ENCODE measurements at regions not wholly inside any gene's neighbourhood (a gene's known extent, or its start where the extent isn't known, plus 50 kb on each side); places are given as distances from the start of the nearest gene placed in this dataset.

DNA sequence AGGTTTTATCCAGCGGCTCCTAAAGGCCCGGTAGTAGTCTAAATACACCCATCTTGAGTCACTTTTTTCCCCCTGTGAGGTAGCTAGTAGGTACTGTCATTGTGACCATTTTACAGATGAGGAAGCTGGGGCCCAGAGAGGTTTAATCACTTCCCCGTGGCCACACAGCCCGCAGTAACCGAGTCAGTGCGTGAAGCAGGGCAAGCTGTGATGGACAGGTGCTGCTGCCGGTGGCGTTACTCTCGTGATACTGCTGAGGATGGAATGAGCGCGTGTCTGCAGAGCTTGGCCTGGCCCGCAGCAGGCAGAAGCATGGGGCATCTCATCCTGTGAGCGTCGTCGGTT is 226.3 kb upstream of the CIBAR2 start:
- Histone ChIP-seq H3K4me1 (peaks cover 25% of the 10 kb centered on the region), H3K27me3 (no peaks in the 10 kb centered on the region), H3K36me3 (replicated peaks in 1 of 2; ENCODE audit: insufficient read depth in 1 of 2, low read depth in 2 of 2) (no peaks in the 10 kb centered on the region), H3K27ac (no peak overlapping the region), H3K4me3 (no peak overlapping the region), H3K9me3 (no peaks in the 10 kb centered on the region)
- WGBS, 2 donors: 84 to 91% methylated on average over 11 to 15 of the region's 15 CpGs
- DNase-seq (no peak), ATAC-seq (no peak)
- intact Hi-C loops (cut with DNase I): no loop called here
- TF ChIP-seq, protein P1, sequence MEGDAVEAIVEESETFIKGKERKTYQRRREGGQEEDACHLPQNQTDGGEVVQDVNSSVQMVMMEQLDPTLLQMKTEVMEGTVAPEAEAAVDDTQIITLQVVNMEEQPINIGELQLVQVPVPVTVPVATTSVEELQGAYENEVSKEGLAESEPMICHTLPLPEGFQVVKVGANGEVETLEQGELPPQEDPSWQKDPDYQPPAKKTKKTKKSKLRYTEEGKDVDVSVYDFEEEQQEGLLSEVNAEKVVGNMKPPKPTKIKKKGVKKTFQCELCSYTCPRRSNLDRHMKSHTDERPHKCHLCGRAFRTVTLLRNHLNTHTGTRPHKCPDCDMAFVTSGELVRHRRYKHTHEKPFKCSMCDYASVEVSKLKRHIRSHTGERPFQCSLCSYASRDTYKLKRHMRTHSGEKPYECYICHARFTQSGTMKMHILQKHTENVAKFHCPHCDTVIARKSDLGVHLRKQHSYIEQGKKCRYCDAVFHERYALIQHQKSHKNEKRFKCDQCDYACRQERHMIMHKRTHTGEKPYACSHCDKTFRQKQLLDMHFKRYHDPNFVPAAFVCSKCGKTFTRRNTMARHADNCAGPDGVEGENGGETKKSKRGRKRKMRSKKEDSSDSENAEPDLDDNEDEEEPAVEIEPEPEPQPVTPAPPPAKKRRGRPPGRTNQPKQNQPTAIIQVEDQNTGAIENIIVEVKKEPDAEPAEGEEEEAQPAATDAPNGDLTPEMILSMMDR (IDR thresholded peaks at IDR 0.05): no peak
- no peak for TF ChIP-seq POLR2A (IDR thresholded peaks at IDR 0.05)

DNA sequence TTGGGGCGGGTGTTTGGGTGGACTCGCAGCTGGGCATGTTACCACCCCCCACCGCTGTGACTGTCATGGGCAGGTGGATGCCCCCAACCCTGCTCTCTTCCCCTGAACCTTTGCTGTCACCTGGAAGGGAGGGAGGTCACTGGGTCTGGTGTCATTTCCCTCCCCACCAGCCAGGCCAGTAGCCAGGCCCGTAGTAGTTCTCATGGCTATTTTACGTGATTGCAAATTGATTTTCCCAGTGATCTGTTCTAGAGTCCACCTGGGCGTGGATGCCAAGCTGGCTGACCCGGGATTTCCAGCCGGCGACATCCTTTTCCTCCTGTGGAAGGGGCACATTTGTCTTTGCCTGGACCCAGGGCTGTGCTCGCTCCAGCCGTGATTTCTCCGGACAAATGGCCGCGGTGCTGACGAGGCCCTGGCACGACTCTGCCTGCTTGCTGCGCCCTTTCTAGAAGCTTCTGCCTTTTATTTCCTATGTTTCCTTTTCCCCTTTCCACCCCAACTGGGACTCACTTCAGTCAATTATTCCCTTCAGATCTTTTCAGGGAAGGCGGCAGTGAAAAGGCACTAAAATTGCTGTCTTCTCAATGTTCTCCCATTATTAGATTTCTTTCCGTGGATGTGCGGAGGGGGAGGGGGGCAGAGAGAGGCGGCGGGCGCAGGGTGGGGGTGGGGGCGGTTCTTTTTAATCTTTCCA is 226.9 kb upstream of the CIBAR2 start:
- Histone ChIP-seq H3K9me3 (no peaks in the 10 kb centered on the region), H3K4me1 (peaks cover 19% of the 10 kb centered on the region), H3K27me3 (no peaks in the 10 kb centered on the region), H3K36me3 (replicated peaks in 1 of 2; ENCODE audit: insufficient read depth in 1 of 2, low read depth in 2 of 2) (no peaks in the 10 kb centered on the region), H3K4me3 (no peak overlapping the region), H3K27ac (no peak overlapping the region)
- 85 to 93% methylated on average over 23 to 24 of the region's 24 CpGs for WGBS, 2 donors
- DNase-seq (no peak), ATAC-seq (no peak)
- intact Hi-C loops (cut with DNase I): no loop called here
- no peak for TF ChIP-seq POLR2A (IDR thresholded peaks at IDR 0.05)
- TF ChIP-seq, protein P1 (IDR thresholded peaks at IDR 0.05): no peak

DNA sequence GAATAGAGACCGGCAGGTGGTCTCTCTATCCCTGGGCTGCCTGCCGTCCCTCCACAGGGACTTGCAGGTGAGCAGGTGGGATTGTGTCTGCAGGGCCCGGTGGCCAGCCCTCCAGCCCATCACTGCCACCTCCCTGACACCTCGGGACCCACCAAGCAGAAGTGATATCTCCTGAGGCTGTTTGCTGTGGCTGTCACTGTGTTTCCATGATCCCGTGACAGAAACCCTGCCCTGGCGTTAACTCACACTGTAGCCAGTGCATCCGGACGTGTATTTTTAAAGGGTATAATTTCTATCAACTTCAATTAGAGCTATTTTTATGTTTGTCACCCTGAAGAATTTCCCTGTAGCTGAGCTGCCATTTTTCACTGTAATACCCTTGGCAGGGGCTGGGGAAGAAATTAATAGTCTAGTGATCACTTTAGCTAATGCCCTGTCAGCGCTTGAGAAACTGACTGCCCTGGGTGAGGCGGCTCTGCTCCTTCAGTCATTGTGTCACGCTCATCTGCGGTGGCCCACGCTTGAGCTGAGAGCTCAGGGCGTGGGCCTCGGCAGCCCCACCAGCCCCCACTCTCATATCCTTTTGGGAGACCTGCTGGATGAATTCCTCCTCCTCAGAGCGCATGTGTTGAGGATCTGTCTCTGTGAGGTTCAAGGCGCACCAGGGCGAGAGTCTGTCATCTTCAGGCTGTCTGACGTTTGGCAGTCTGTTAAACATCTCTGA is 229.9 kb upstream of the CIBAR2 start:
- DNase-seq (no peak), ATAC-seq (no peak)
- TF ChIP-seq, protein P1 (IDR thresholded peaks at IDR 0.05): no peak
- no peak for TF ChIP-seq POLR2A (IDR thresholded peaks at IDR 0.05)
- intact Hi-C loops (cut with DNase I): no loop called here
- Histone ChIP-seq H3K27me3 (no peaks in the 10 kb centered on the region), H3K4me3 (no peak overlapping the region), H3K36me3 (replicated peaks in 1 of 2; ENCODE audit: insufficient read depth in 1 of 2, low read depth in 2 of 2) (no peaks in the 10 kb centered on the region), H3K27ac (no peak overlapping the region), H3K4me1 (no peaks in the 10 kb centered on the region), H3K9me3 (no peaks in the 10 kb centered on the region)
- 67 to 89% methylated on average over 10 to 19 of the region's 19 CpGs for WGBS, 2 donors

GRCh38 chr16:85344502-85345128 is 232.3 kb upstream of the CIBAR2 start:
- intact Hi-C loops (cut with DNase I): no loop called here
- no peaks in the 10 kb centered on the region for H3K27me3 ChIP-seq
- no peak overlapping the region for H3K4me3 ChIP-seq
- no peaks in the 10 kb centered on the region for H3K9me3 ChIP-seq
- H3K27ac ChIP-seq: no peak overlapping the region
- ATAC-seq (no peak), DNase-seq (no peak)
- TF ChIP-seq, protein P1 (IDR thresholded peaks at IDR 0.05): no peak
- TF ChIP-seq POLR2A (IDR thresholded peaks at IDR 0.05): no peak
- H3K36me3 ChIP-seq (replicated peaks in 1 of 2; ENCODE audit: insufficient read depth in 1 of 2, low read depth in 2 of 2): no peaks in the 10 kb centered on the region
- H3K4me1 ChIP-seq: peaks cover 9% of the 10 kb centered on the region
- WGBS, 2 donors: 88 to 92% methylated on average over 15 to 17 of the region's 17 CpGs

Data from body of pancreas (tissue), 4 donors.